ENCODE measurements at regions not wholly inside any gene's neighbourhood (a gene's known extent, or its start where the extent isn't known, plus 50 kb on each side); places are given as distances from the start of the nearest gene placed in this dataset.
A peak's percentile ranks its signal among the peaks of the same experiment; 100 is the strongest.

DNA sequence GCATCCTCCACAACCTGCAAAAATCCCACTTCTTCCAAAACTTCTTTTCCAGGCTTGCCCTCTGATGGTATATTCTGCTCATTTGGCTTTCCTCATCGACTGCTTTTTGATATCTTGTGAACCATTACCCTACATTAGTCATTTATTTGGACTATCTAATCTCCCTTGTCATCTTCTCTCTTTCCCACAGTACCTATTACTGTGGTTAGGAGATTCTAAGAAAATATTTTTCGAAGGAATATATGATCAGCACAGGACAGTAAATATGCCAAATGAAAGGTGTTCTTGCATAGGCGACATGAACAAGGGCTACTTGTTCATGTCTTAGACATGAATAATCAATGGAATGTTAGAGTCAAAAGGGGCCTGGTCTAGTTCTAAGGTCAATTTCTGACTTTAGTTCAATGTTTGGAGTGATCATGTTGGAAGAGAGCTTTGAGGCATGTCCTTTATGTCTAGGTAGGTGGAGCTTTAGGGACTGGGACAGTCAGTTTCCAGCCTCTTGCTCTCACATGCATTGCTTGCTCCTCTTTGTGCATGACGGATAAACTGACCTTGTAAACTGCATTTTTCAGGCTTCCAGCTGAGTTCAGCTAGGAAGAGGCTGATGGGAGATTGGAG lies 243.4 kb upstream of the RPS23 start:
- H3K4me3 Mint-ChIP-seq = no peak overlapping the region
- H3K9me3 Mint-ChIP-seq = no peaks in the 10 kb centered on the region
- no peaks in the 10 kb centered on the region for H3K36me3 Mint-ChIP-seq (ENCODE audit: low read depth)
- H3K4me1 Mint-ChIP-seq = peaks cover 20% of the 10 kb centered on the region
- no peak overlapping the region for H3K27ac Mint-ChIP-seq
- TF ChIP-seq, protein P1, sequence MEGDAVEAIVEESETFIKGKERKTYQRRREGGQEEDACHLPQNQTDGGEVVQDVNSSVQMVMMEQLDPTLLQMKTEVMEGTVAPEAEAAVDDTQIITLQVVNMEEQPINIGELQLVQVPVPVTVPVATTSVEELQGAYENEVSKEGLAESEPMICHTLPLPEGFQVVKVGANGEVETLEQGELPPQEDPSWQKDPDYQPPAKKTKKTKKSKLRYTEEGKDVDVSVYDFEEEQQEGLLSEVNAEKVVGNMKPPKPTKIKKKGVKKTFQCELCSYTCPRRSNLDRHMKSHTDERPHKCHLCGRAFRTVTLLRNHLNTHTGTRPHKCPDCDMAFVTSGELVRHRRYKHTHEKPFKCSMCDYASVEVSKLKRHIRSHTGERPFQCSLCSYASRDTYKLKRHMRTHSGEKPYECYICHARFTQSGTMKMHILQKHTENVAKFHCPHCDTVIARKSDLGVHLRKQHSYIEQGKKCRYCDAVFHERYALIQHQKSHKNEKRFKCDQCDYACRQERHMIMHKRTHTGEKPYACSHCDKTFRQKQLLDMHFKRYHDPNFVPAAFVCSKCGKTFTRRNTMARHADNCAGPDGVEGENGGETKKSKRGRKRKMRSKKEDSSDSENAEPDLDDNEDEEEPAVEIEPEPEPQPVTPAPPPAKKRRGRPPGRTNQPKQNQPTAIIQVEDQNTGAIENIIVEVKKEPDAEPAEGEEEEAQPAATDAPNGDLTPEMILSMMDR (IDR thresholded peaks at IDR 0.05; ENCODE audit: unreplicated experiment in 3 of 3) = no peak
- H3K27me3 Mint-ChIP-seq (ENCODE audit: low read depth) = no peaks in the 10 kb centered on the region

DNA sequence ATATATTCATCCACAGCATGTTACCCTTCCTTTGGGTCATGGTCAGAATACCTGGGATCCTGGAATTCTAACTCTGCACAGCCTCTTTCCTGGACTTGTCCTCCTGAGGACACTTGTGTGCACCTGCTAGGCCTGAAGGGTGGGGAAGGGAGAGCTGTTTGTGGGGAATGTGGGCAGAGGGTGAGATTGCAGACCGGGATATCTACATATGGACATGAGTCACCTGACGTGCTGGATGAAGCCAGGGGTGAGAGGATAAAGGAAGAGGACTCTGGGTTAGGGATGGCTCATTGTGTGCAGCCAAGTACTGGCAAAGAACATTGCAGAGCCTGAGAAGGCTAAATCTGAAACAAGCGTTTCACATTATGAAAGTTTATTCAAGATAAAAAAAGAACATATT lies 241.4 kb upstream of the RPS23 start:
- no peaks in the 10 kb centered on the region for H3K36me3 Mint-ChIP-seq (ENCODE audit: low read depth)
- no peaks in the 10 kb centered on the region for H3K9me3 Mint-ChIP-seq
- H3K4me3 Mint-ChIP-seq = no peak overlapping the region
- TF ChIP-seq, protein P1 (IDR thresholded peaks at IDR 0.05; ENCODE audit: unreplicated experiment in 3 of 3) = no peak
- no peak overlapping the region for H3K27ac Mint-ChIP-seq
- peaks cover 20% of the 10 kb centered on the region for H3K4me1 Mint-ChIP-seq
- no peaks in the 10 kb centered on the region for H3K27me3 Mint-ChIP-seq (ENCODE audit: low read depth)

DNA sequence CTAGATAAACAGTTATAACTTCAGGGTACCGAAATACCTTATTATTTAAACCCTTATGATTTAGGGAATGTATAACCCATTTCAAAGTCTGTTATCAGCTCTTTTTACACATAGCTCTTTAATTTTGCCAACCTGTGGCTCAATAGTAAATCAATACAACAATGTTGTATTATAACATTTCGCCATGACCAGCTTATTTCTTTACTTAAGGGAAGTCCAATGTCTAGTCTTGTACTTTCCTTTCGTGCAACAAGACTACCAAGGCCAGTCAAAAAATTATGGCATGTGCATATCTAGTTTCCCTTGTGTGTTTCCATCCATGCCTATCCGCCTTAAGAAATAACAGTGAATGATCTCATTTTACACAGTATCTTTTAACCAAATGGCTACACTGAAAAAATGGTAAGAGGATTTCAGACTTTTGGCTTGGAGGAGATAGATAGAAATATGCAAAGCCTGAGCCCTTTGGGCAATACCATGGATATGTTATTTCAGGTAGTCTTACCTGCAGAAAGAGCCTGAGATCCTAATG lies 239.5 kb upstream of the RPS23 start:
- TF ChIP-seq, protein P1 (IDR thresholded peaks at IDR 0.05; ENCODE audit: unreplicated experiment in 3 of 3) = no peak
- Mint-ChIP-seq H3K4me3 (no peak overlapping the region), H3K9me3 (no peaks in the 10 kb centered on the region), H3K27me3 (ENCODE audit: low read depth) (no peaks in the 10 kb centered on the region), H3K4me1 (peaks cover 29% of the 10 kb centered on the region), H3K36me3 (ENCODE audit: low read depth) (no peaks in the 10 kb centered on the region), H3K27ac (no peak overlapping the region)

DNA sequence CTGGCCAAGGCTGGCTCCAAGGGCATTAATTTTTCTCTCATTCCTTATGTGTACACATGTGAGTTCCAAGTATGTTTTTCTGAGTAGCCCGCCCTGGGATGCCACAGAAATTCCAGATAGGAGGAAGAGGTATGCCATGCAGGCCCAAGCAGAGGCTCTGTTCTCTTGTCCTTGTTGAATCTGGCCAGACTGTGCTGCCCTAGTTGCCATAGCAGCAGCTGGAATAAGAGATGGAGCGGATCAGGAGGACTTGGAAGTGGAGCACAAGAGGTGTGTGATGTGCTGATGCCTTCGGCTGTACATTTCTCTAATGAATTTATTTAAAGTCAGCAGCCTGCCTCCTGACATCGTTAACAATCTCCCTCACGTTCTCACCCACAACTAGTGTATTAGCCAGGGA lies 235.6 kb upstream of the RPS23 start:
- Mint-ChIP-seq H3K9me3 (peaks cover 2% of the 10 kb centered on the region), H3K36me3 (ENCODE audit: low read depth) (no peaks in the 10 kb centered on the region), H3K4me3 (no peak overlapping the region), H3K27me3 (ENCODE audit: low read depth) (no peaks in the 10 kb centered on the region), H3K4me1 (peaks cover 23% of the 10 kb centered on the region), H3K27ac (peak overlapping the region in 1 of 3 experiments; percentile 75)
- TF ChIP-seq, protein P1 (IDR thresholded peaks at IDR 0.05; ENCODE audit: unreplicated experiment in 3 of 3) = no peak

DNA sequence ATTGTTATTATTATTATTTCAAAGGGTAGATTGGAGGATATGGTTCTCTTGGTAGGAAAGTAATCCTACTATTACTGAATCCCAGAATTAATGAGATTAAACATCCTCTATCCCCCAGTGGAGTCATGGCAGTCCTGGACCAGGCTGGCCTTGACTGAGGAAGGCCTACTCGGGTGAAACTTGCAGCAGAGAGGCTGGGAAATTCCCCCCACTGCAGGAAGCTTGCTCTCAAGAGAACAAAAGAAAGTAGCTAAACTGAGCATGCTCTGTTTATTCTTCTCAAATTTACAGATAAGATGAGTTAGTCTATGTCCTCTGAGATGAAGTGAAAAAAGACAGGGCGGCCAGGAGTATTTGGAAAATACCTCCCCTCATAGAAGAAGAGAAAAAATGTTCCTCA lies 233.9 kb upstream of the RPS23 start:
- TF ChIP-seq, protein P1 (IDR thresholded peaks at IDR 0.05; ENCODE audit: unreplicated experiment in 3 of 3) = no peak
- H3K36me3 Mint-ChIP-seq (ENCODE audit: low read depth) = peaks cover 7% of the 10 kb centered on the region
- no peaks in the 10 kb centered on the region for H3K27me3 Mint-ChIP-seq (ENCODE audit: low read depth)
- peaks cover 13% of the 10 kb centered on the region for H3K9me3 Mint-ChIP-seq
- H3K4me3 Mint-ChIP-seq = no peak overlapping the region
- no peak overlapping the region for H3K27ac Mint-ChIP-seq
- H3K4me1 Mint-ChIP-seq = peaks cover 23% of the 10 kb centered on the region

DNA sequence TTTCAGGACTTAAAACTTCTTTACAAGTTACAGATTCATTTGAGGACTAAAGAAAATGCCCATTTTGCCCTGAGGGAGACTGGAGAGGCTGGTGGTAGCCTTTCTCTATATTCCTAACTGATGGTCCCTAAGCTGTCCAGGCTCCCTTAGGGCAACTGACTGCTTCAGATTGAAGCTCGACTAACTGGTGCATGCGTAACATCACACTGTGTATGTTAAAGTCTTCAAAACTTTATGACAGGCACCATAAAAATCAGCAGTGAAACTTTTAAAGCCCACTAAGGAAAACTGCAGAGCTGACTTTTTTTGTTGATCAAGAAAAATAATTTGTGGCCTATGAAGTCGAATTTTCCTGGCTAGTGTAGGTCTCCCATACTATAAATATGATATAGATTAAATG lies 233.0 kb upstream of the RPS23 start:
- no peak overlapping the region for H3K27ac Mint-ChIP-seq
- peaks cover 23% of the 10 kb centered on the region for H3K4me1 Mint-ChIP-seq
- H3K27me3 Mint-ChIP-seq (ENCODE audit: low read depth) = no peaks in the 10 kb centered on the region
- H3K9me3 Mint-ChIP-seq = peaks cover 17% of the 10 kb centered on the region
- H3K36me3 Mint-ChIP-seq (ENCODE audit: low read depth) = peaks cover 7% of the 10 kb centered on the region
- no peak overlapping the region for H3K4me3 Mint-ChIP-seq
- TF ChIP-seq, protein P1 (IDR thresholded peaks at IDR 0.05; ENCODE audit: unreplicated experiment in 3 of 3) = no peak

All from nephron (organoid).